ENCODE measurements at regions not wholly inside any gene's neighbourhood (a gene's known extent, or its start where the extent isn't known, plus 50 kb on each side); places are given as distances from the start of the nearest gene placed in this dataset.
"Not testable (repeated sequence)": the region's sequence is repeated elsewhere in the genome, so short reads cannot be mapped to it uniquely, and the experiment has no call there.

DNA sequence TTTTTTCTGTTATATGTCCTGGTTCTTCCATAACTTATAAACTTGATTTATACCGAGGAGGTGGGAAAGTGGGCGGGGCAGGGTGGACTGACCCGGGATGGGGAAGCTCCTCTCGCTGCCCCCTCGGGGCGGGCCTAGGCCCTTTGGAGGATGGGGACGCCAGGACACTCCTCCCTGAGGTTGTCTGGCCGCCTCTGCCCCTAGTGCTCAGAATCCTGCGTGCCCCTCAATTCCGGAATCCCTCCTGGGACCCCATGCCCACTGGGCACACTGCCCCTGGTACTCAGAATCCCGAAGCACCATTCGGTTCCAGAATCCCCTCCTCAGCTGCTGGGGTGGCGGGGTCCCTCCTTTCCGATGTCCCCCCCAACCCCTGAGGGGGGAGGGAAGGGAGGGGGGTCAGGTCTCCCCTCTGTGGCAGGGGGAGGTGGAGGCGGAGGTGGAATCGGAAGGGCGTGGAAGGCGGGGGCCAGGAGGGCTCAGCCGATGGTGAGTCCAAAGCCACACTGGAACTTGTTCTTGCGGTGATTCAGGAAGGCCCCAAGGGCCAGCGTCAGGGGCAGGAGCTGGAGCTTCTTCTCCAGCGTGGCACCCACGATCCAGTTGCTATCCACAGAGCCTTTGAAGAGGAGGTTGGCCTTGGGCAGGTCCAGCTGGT, 164.0 kb downstream of the POTEH start:
- H3K27me3 Mint-ChIP-seq (ENCODE audit: low read depth in 2 of 2); H3K27ac ChIP-seq (ENCODE audit: low read length); H3K27me3 ChIP-seq (ENCODE audit: control insufficient read depth, insufficient read depth, low read length); DNase-seq; H3K4me1 ChIP-seq (ENCODE audit: control insufficient read depth, insufficient read depth, low read length); H3K4me3 Mint-ChIP-seq; H3K27ac Mint-ChIP-seq; ATAC-seq; H3K4me1 Mint-ChIP-seq; H3K4me3 ChIP-seq (ENCODE audit: low read length); H3K9me3 Mint-ChIP-seq; H3K36me3 Mint-ChIP-seq; H3K36me3 ChIP-seq (ENCODE audit: control insufficient read depth, insufficient read depth, low read length); H3K9me3 ChIP-seq (ENCODE audit: control insufficient read depth, insufficient read depth, low read length); intact Hi-C loops (cut with micrococcal nuclease): not testable (repeated sequence)
- WGBS (ENCODE audit: insufficient coverage): 77% methylated on average over 7 of the region's 23 CpGs

DNA sequence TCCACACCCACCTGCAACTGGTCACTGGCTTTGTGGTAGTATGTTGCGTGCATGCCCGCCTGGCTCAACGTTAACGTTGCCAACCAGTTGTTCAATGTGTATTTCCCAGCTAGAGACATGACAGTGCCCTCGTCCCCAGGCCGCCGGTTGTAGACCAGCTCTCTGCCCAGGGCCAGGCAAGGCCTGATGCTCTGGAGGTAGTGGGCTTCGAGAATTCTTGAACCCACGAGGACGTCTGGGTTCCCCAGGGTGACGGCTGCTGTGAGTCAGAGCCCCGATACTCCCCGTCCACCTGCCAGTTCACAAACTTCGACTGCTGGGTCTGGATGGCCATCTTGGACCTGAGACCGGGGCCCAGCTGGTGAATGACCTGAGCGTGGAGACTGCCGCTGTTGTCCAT, 164.6 kb downstream of the POTEH start:
- H3K9me3 ChIP-seq (ENCODE audit: control insufficient read depth, insufficient read depth, low read length); H3K27ac Mint-ChIP-seq; H3K4me3 ChIP-seq (ENCODE audit: low read length); H3K27me3 Mint-ChIP-seq (ENCODE audit: low read depth in 2 of 2); H3K36me3 ChIP-seq (ENCODE audit: control insufficient read depth, insufficient read depth, low read length); H3K4me3 Mint-ChIP-seq; H3K36me3 Mint-ChIP-seq; H3K27ac ChIP-seq (ENCODE audit: low read length); ATAC-seq; intact Hi-C loops (cut with micrococcal nuclease); H3K4me1 ChIP-seq (ENCODE audit: control insufficient read depth, insufficient read depth, low read length); DNase-seq; H3K4me1 Mint-ChIP-seq; H3K27me3 ChIP-seq (ENCODE audit: control insufficient read depth, insufficient read depth, low read length); H3K9me3 Mint-ChIP-seq: not testable (repeated sequence)
- 92% methylated on average over 12 of the region's 17 CpGs for WGBS (ENCODE audit: insufficient coverage)

DNA sequence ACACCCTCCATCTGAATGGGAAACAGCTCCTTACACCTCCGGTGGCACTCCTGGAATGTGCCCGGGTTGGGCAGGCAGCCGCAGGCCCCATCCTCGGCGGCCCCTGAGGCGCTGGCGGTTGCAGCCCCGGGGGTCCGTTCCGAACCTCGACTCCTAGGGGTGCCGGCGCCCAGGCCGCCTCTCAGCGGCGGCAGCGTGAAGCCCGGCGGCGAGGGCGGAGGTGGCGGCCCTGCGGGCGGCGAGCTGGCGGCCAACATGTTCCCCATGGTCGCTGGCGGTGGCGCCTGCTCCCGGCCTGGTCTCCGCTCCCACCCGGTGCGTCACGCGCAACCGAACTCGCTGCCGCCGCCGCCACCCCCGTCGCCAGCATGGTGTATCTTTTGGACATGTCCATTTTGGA, 165.2 kb downstream of the POTEH start:
- ATAC-seq; H3K36me3 Mint-ChIP-seq; H3K4me3 ChIP-seq (ENCODE audit: low read length); H3K27me3 ChIP-seq (ENCODE audit: control insufficient read depth, insufficient read depth, low read length); intact Hi-C loops (cut with micrococcal nuclease); H3K9me3 Mint-ChIP-seq; H3K4me3 Mint-ChIP-seq; H3K27ac ChIP-seq (ENCODE audit: low read length); H3K27ac Mint-ChIP-seq; H3K27me3 Mint-ChIP-seq (ENCODE audit: low read depth in 2 of 2); DNase-seq; H3K9me3 ChIP-seq (ENCODE audit: control insufficient read depth, insufficient read depth, low read length); H3K36me3 ChIP-seq (ENCODE audit: control insufficient read depth, insufficient read depth, low read length); H3K4me1 Mint-ChIP-seq; H3K4me1 ChIP-seq (ENCODE audit: control insufficient read depth, insufficient read depth, low read length): not testable (repeated sequence)
- WGBS (ENCODE audit: insufficient coverage): 83% methylated on average over 11 of the region's 42 CpGs

DNA sequence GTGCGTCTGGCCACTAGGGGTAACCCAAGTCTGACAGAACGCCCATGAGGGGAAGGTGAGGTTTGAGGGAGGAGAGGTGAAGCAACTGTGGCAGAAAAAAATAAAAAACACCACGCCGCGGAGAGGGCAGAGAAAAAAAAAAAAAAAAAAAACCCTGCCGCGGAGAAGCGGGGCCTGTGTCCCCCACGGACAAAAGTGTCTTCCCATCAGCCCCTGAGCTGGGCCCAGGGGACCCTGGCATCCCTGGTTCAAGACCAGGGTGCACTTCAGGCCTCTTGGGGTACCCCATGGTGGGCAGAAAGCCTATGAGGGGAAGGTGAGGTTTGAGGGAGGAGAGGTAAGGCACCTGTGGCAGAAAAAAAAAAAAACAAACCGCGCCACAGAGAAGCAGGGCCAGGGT, 191.1 kb downstream of the POTEH start:
- H3K27me3 Mint-ChIP-seq (ENCODE audit: low read depth in 2 of 2); H3K4me1 Mint-ChIP-seq; H3K9me3 Mint-ChIP-seq; H3K36me3 Mint-ChIP-seq; H3K4me1 ChIP-seq (ENCODE audit: control insufficient read depth, insufficient read depth, low read length); H3K4me3 ChIP-seq (ENCODE audit: low read length); ATAC-seq; H3K27me3 ChIP-seq (ENCODE audit: control insufficient read depth, insufficient read depth, low read length); H3K9me3 ChIP-seq (ENCODE audit: control insufficient read depth, insufficient read depth, low read length); H3K27ac Mint-ChIP-seq; H3K36me3 ChIP-seq (ENCODE audit: control insufficient read depth, insufficient read depth, low read length); intact Hi-C loops (cut with micrococcal nuclease); DNase-seq; H3K27ac ChIP-seq (ENCODE audit: low read length); H3K4me3 Mint-ChIP-seq: not testable (repeated sequence)
- no CpG with 5 or more reads among the region's 11 CpGs for WGBS (ENCODE audit: insufficient coverage)

DNA sequence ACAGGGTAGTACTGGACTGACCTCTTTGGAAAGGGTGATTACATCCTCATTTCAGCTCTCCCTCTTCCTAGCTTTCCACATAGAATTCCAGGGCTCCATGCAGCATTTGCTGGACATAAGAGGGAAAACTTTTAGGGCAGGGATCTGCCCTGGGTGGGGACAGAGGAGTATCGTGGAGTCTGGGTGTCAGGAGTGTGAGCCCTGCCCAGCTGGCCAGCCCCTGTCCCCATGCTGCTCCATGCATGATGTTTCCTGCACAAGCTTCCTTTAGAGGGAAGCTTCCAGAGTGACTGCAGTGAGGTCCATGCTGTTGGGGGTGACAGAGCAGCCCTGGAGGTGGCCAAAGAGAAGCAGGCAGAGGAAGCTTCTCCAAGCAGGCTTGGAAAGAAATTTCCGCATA, 214.5 kb downstream of the POTEH start:
- H3K4me3 ChIP-seq (ENCODE audit: low read length); H3K27ac Mint-ChIP-seq; H3K9me3 ChIP-seq (ENCODE audit: control insufficient read depth, insufficient read depth, low read length); H3K27me3 Mint-ChIP-seq (ENCODE audit: low read depth in 2 of 2); H3K4me1 ChIP-seq (ENCODE audit: control insufficient read depth, insufficient read depth, low read length); H3K36me3 ChIP-seq (ENCODE audit: control insufficient read depth, insufficient read depth, low read length); ATAC-seq; intact Hi-C loops (cut with micrococcal nuclease); H3K27me3 ChIP-seq (ENCODE audit: control insufficient read depth, insufficient read depth, low read length); H3K9me3 Mint-ChIP-seq; H3K4me3 Mint-ChIP-seq; H3K27ac ChIP-seq (ENCODE audit: low read length); H3K4me1 Mint-ChIP-seq; H3K36me3 Mint-ChIP-seq; DNase-seq: not testable (repeated sequence)
- WGBS (ENCODE audit: insufficient coverage): 90% methylated on average over 1 of the region's 2 CpGs

DNA sequence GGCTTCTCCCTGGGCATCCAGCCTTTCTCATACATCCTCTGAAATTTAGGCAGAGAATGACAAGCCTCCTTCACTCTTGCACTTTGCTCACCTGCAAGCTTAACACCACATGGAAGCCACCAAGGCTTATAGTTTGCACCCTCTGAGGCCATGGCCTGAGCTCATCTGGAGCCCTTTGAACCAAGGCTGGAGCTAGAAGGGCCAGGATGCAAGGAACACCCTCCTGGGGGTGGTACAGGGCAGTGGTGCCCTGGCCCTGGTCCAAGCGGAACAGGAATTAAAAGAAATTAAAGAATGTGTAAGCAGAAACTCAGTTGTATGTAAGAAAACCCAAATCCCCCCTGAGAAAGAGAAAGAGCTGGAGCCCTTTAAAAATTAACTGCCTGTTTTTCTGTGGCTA, 221.9 kb downstream of the POTEH start:
- H3K4me3 Mint-ChIP-seq; H3K36me3 ChIP-seq (ENCODE audit: control insufficient read depth, insufficient read depth, low read length); ATAC-seq; H3K27ac Mint-ChIP-seq; H3K4me1 ChIP-seq (ENCODE audit: control insufficient read depth, insufficient read depth, low read length); DNase-seq; H3K27me3 Mint-ChIP-seq (ENCODE audit: low read depth in 2 of 2); H3K4me3 ChIP-seq (ENCODE audit: low read length); H3K4me1 Mint-ChIP-seq; H3K9me3 Mint-ChIP-seq; intact Hi-C loops (cut with micrococcal nuclease); H3K27ac ChIP-seq (ENCODE audit: low read length); H3K27me3 ChIP-seq (ENCODE audit: control insufficient read depth, insufficient read depth, low read length); H3K9me3 ChIP-seq (ENCODE audit: control insufficient read depth, insufficient read depth, low read length); H3K36me3 Mint-ChIP-seq: not testable (repeated sequence)
- no CpG with 5 or more reads among the region's 1 CpG for WGBS (ENCODE audit: insufficient coverage)

DNA sequence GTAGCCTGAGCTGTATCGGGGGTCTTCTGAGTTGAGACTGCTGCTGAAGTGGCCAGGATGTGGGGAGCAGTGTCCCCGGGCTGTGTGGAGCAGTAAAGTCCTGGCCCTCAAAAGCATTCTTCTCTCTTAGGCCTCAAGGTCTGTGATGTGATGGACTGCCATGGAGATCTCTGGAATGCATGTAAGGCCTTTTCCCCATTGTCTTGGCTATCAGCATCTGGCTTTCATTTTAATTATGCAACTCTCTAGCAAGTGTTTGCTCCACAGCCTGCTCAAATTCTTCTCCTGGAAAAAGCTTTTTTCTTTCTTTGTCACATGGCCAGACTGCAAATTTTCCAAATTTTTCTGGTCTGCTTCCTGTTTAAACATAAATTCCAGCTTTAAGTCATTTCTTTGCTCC, 229.3 kb downstream of the POTEH start:
- DNase-seq; H3K4me3 Mint-ChIP-seq; H3K9me3 ChIP-seq (ENCODE audit: control insufficient read depth, insufficient read depth, low read length); intact Hi-C loops (cut with micrococcal nuclease); H3K36me3 Mint-ChIP-seq; H3K36me3 ChIP-seq (ENCODE audit: control insufficient read depth, insufficient read depth, low read length); H3K4me1 ChIP-seq (ENCODE audit: control insufficient read depth, insufficient read depth, low read length); H3K27ac Mint-ChIP-seq; H3K4me3 ChIP-seq (ENCODE audit: low read length); H3K27ac ChIP-seq (ENCODE audit: low read length); H3K4me1 Mint-ChIP-seq; H3K27me3 Mint-ChIP-seq (ENCODE audit: low read depth in 2 of 2); ATAC-seq; H3K9me3 Mint-ChIP-seq; H3K27me3 ChIP-seq (ENCODE audit: control insufficient read depth, insufficient read depth, low read length): not testable (repeated sequence)
- 67% methylated on average over 1 of the region's 2 CpGs for WGBS (ENCODE audit: insufficient coverage)

DNA sequence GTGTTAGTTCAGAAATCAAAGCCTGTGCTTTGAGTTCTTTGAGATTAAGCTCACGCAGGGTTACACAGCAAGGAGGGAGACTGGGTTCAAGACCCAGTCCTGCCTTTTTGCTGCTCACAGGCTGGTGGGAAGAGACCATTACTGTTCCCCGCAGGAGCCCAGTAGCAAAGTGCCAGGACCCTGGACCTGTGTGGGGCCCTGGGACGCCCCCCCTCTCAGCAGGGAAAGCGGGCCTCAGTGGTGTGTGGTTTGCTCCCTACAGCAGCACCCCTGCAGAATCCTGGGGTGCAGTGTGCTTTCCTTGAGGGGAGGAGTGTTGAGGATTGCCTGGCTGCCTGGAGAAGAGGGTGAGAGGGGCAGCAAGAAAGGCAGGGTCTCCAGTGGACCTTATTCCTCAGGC, 231.1 kb downstream of the POTEH start:
- intact Hi-C loops (cut with micrococcal nuclease); ATAC-seq; H3K27ac ChIP-seq (ENCODE audit: low read length); H3K27ac Mint-ChIP-seq; H3K4me3 Mint-ChIP-seq; H3K4me1 Mint-ChIP-seq; H3K9me3 Mint-ChIP-seq; DNase-seq; H3K27me3 ChIP-seq (ENCODE audit: control insufficient read depth, insufficient read depth, low read length); H3K4me3 ChIP-seq (ENCODE audit: low read length); H3K36me3 Mint-ChIP-seq; H3K36me3 ChIP-seq (ENCODE audit: control insufficient read depth, insufficient read depth, low read length); H3K4me1 ChIP-seq (ENCODE audit: control insufficient read depth, insufficient read depth, low read length); H3K9me3 ChIP-seq (ENCODE audit: control insufficient read depth, insufficient read depth, low read length); H3K27me3 Mint-ChIP-seq (ENCODE audit: low read depth in 2 of 2): not testable (repeated sequence)
- WGBS (ENCODE audit: insufficient coverage): 71% methylated on average over 4 of the region's 4 CpGs
